Liver (tissue), 7 donors: ENCODE measurements at regions not wholly inside any gene's neighbourhood (a gene's known extent, or its start where the extent isn't known, plus 50 kb on each side); places are given as distances from the start of the nearest gene placed in this dataset.

Experiments
- DNase-seq: peaks from one replicate; pipeline ENCODE4 v3.0.0-alpha.2; 2017; ENCODE audit warnings: low spot score
- H3K27ac ChIP-seq, 2 donors: one replicate each; pipeline ENCODE4 v1.7.0; 2013; ENCODE audit warnings: inconsistent platforms in 2 of 2, low read length in 2 of 2, control low read depth in 1 of 2, low read depth in 1 of 2, mild to moderate bottlenecking in 1 of 2
- H3K27me3 ChIP-seq, 4 donors: one replicate each; pipeline versions ENCODE4 v1.6.1 to v1.7.0; 2013; ENCODE audit warnings: low read length in 3 of 4, inconsistent platforms in 1 of 4, mild to moderate bottlenecking in 1 of 4, moderate library complexity in 1 of 4; ENCODE audit not compliant: control insufficient read depth in 4 of 4, insufficient read depth in 4 of 4
- H3K36me3 ChIP-seq, 4 donors: one replicate each; pipeline versions ENCODE4 v1.6.1 to v1.7.0; 2013; ENCODE audit warnings: low read length in 3 of 4, mild to moderate bottlenecking in 3 of 4, low read depth in 1 of 4, moderate library complexity in 1 of 4; ENCODE audit not compliant: control insufficient read depth in 4 of 4, insufficient read depth in 3 of 4
- H3K4me1 ChIP-seq, 4 donors: one replicate each; pipeline versions ENCODE4 v1.6.1 to v1.7.0; 2013; ENCODE audit warnings: low read length in 3 of 4, mild to moderate bottlenecking in 3 of 4, moderate library complexity in 1 of 4; ENCODE audit not compliant: control insufficient read depth in 4 of 4, insufficient read depth in 4 of 4
- H3K4me3 ChIP-seq, 3 donors: one replicate each; pipeline versions ENCODE4 v1.6.1 to v1.7.0; 2013; ENCODE audit warnings: low read length in 3 of 3, control low read depth in 1 of 3, low read depth in 1 of 3, mild to moderate bottlenecking in 1 of 3
- H3K9ac ChIP-seq, 2 donors: one replicate each; pipeline ENCODE4 v1.7.0; 2013; ENCODE audit warnings: low read length in 2 of 2, mild to moderate bottlenecking in 2 of 2, moderate library complexity in 2 of 2, control low read depth in 1 of 2, low read depth in 1 of 2
- H3K9me3 ChIP-seq, 4 donors: one replicate each; pipeline versions ENCODE4 v1.6.1 to v1.7.0; 2013; ENCODE audit warnings: low read length in 3 of 4; ENCODE audit not compliant: control insufficient read depth in 4 of 4
- EGR1 ChIP-seq, 2 donors: IDR thresholded peaks; 2 replicates each; pipeline ENCODE4 v1.6.1; 2016 to 2018; ENCODE audit warnings: antibody characterized with exemption in 2 of 2, low read depth in 2 of 2
- FOXA1 ChIP-seq: IDR thresholded peaks from 2 replicates; pipeline ENCODE4 v1.6.1; 2016; ENCODE audit warnings: antibody characterized with exemption
- FOXA2 ChIP-seq: IDR thresholded peaks from 2 replicates; pipeline ENCODE4 v1.6.1; 2016; ENCODE audit warnings: antibody characterized with exemption
- HNF4A ChIP-seq, 2 donors: conservative IDR thresholded peaks; 2 replicates each; pipeline ENCODE4 v1.6.1; 2016; ENCODE audit warnings: antibody characterized with exemption in 2 of 2, mild to moderate bottlenecking in 2 of 2
- HNF4G ChIP-seq: IDR thresholded peaks from 2 replicates; pipeline ENCODE4 v1.6.1; 2016; ENCODE audit warnings: antibody characterized with exemption
- JUND ChIP-seq, 2 donors: IDR thresholded peaks; 2 replicates each; pipeline ENCODE4 v1.6.1; 2016; ENCODE audit warnings: antibody characterized with exemption in 2 of 2
- NR2F2 ChIP-seq: IDR thresholded peaks from 2 replicates; pipeline ENCODE4 v1.6.1; 2016; ENCODE audit warnings: antibody characterized with exemption
- RAD21 ChIP-seq, 2 donors: IDR thresholded peaks; 2 replicates each; pipeline ENCODE4 v1.6.1; 2016; ENCODE audit warnings: antibody characterized with exemption in 2 of 2, mild to moderate bottlenecking in 2 of 2
- RXRA ChIP-seq, 2 donors: IDR thresholded peaks; 2 replicates each; pipeline ENCODE4 v1.6.1; 2017 to 2018; ENCODE audit warnings: antibody characterized with exemption in 2 of 2, mild to moderate bottlenecking in 1 of 2
- SP1 ChIP-seq: IDR thresholded peaks from 2 replicates; pipeline ENCODE4 v1.6.1; 2018; ENCODE audit warnings: antibody characterized with exemption, mild to moderate bottlenecking
- TAF1 ChIP-seq: conservative IDR thresholded peaks from 2 replicates; pipeline ENCODE4 v1.6.1; 2016; ENCODE audit warnings: antibody characterized with exemption, mild to moderate bottlenecking
- YY1 ChIP-seq: IDR thresholded peaks from 2 replicates; pipeline ENCODE4 v1.6.1; 2016; ENCODE audit warnings: antibody characterized with exemption, mild to moderate bottlenecking
- WGBS: extraction: QIAGEN DNeasy Blood & Tissue Kit; methylation state at CpG from one replicate; pipeline ENCODE4 v1.1.7; 2013; 5-methylcytosine and 5-hydroxymethylcytosine counted together
- TF ChIP-seq, protein P1 (sequence below): IDR thresholded peaks from 2 replicates; pipeline ENCODE4 v1.6.1; 2016; ENCODE audit warnings: antibody characterized with exemption, mild to moderate bottlenecking
- TF ChIP-seq, protein P2 (sequence below): IDR thresholded peaks from 2 replicates; pipeline ENCODE4 v1.6.1; 2016; ENCODE audit warnings: antibody characterized with exemption
- TF ChIP-seq, protein P3 (sequence below): IDR thresholded peaks from 2 replicates; pipeline ENCODE4 v1.6.1; 2016; ENCODE audit warnings: antibody characterized with exemption
- TF ChIP-seq, protein P4 (sequence below): IDR thresholded peaks from 2 replicates; pipeline ENCODE4 v1.6.1; 2016; ENCODE audit warnings: antibody characterized with exemption
- donor health status: healthy.
- donor health status: healthy.
- donor health status: healthy.
- donor health status: healthy.

DNA sequence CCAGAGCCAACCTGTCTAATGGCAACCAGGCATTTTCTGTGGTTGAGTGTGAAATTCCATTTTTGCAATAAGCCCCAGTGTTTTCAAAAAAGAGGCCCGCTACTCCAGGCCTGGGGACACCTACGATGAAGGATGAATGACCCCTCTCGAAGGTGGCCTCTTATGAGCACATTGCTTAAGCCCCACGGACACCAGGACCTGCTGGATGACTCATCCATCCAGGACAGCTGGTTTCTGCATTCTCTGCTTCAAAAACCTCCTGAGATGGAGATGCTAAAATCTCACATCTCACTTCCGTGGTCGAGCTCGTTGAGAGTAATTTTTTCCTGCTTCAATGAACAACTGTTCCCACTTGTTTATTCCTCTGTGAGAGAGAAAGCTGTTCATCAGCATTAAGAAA lies 150.2 kb upstream of the FZD8 start (continued):
- TF ChIP-seq, protein P1, sequence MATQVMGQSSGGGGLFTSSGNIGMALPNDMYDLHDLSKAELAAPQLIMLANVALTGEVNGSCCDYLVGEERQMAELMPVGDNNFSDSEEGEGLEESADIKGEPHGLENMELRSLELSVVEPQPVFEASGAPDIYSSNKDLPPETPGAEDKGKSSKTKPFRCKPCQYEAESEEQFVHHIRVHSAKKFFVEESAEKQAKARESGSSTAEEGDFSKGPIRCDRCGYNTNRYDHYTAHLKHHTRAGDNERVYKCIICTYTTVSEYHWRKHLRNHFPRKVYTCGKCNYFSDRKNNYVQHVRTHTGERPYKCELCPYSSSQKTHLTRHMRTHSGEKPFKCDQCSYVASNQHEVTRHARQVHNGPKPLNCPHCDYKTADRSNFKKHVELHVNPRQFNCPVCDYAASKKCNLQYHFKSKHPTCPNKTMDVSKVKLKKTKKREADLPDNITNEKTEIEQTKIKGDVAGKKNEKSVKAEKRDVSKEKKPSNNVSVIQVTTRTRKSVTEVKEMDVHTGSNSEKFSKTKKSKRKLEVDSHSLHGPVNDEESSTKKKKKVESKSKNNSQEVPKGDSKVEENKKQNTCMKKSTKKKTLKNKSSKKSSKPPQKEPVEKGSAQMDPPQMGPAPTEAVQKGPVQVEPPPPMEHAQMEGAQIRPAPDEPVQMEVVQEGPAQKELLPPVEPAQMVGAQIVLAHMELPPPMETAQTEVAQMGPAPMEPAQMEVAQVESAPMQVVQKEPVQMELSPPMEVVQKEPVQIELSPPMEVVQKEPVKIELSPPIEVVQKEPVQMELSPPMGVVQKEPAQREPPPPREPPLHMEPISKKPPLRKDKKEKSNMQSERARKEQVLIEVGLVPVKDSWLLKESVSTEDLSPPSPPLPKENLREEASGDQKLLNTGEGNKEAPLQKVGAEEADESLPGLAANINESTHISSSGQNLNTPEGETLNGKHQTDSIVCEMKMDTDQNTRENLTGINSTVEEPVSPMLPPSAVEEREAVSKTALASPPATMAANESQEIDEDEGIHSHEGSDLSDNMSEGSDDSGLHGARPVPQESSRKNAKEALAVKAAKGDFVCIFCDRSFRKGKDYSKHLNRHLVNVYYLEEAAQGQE = no peak
- no peak for TF ChIP-seq HNF4A (conservative IDR thresholded peaks at IDR 0.05)

- no peaks in the 10 kb centered on the region for H3K9me3 ChIP-seq
- H3K9ac ChIP-seq = no peak overlapping the region
- DNase-seq = no peak
- H3K4me3 ChIP-seq = no peak overlapping the region
- WGBS = 88% methylated on average over 7 of the region's 7 CpGs
- peaks cover 0 to 3% (median 0%) of the 10 kb centered on the region in 4 donors for H3K27me3 ChIP-seq
- no peaks in the 10 kb centered on the region for H3K36me3 ChIP-seq
- no peak overlapping the region for H3K27ac ChIP-seq
- no peak for TF ChIP-seq SP1
- TF ChIP-seq, protein P2, sequence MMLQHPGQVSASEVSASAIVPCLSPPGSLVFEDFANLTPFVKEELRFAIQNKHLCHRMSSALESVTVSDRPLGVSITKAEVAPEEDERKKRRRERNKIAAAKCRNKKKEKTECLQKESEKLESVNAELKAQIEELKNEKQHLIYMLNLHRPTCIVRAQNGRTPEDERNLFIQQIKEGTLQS = no peak
- TF ChIP-seq YY1 = no peak
- TF ChIP-seq, protein P3, sequence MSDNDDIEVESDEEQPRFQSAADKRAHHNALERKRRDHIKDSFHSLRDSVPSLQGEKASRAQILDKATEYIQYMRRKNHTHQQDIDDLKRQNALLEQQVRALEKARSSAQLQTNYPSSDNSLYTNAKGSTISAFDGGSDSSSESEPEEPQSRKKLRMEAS = no peak
- no peak for TF ChIP-seq FOXA1
- no peak for TF ChIP-seq NR2F2
- H3K4me1 ChIP-seq = no peaks in the 10 kb centered on the region
Observed at GRCh38 chr10:35789996-35790395, 147.9 kb upstream of the FZD8 start.

DNA sequence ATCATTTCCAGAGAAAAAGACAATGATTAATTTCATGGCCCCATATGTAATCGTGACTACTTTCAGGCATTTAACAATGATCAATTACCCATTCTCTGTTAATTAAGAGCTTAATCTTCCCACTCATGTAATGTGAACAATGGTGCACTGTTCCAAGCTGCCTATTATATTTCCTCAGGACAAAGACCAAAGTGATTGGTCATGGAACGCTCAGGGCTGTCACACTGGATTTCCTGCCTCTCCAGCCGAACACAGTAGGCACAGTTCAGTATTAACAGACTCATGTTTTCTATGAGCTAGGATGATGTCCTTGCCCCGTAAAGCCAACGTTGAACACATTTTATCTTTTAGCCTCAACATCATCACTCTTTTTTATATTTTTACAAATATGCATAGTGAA lies 142.7 kb upstream of the FZD8 start:
- Histone ChIP-seq H3K9ac (no peak overlapping the region), H3K36me3 (no peaks in the 10 kb centered on the region), H3K27ac (no peak overlapping the region), H3K4me1 (no peaks in the 10 kb centered on the region), H3K27me3 (peaks cover 0 to 3% (median 0%) of the 10 kb centered on the region in 4 donors), H3K9me3 (no peaks in the 10 kb centered on the region), H3K4me3 (no peak overlapping the region)
- 80% methylated on average over 5 of the region's 5 CpGs for WGBS
- TF ChIP-seq HNF4G (no peak), RXRA (IDR thresholded peaks at IDR 0.05) (no peak)
- TF ChIP-seq, protein P2 = no peak
- no peak for DNase-seq

- 43% methylated on average over 7 of the region's 7 CpGs for WGBS
- no peak overlapping the region for H3K9ac ChIP-seq
- no peak for DNase-seq
- H3K4me1 ChIP-seq = no peaks in the 10 kb centered on the region
- no peak overlapping the region for H3K27ac ChIP-seq
- H3K36me3 ChIP-seq = no peaks in the 10 kb centered on the region
- no peak overlapping the region for H3K4me3 ChIP-seq
- H3K9me3 ChIP-seq = no peaks in the 10 kb centered on the region
- peaks cover 0 to 3% (median 0%) of the 10 kb centered on the region in 4 donors for H3K27me3 ChIP-seq
- TF ChIP-seq EGR1 (IDR thresholded peaks at IDR 0.05; ENCODE audit: low read depth in 2 of 2) (no peak), RXRA (IDR thresholded peaks at IDR 0.05) (no peak), JUND (IDR thresholded peaks at IDR 0.05) (no peak), TAF1 (no peak), HNF4A (conservative IDR thresholded peaks at IDR 0.05) (no peak), SP1 (no peak), NR2F2 (no peak), YY1 (no peak), FOXA2 (no peak), HNF4G (no peak), RAD21 (IDR thresholded peaks at IDR 0.05) (no peak)
- TF ChIP-seq, protein P1 = no peak
- TF ChIP-seq, protein P3 = no peak
- TF ChIP-seq, protein P4, sequence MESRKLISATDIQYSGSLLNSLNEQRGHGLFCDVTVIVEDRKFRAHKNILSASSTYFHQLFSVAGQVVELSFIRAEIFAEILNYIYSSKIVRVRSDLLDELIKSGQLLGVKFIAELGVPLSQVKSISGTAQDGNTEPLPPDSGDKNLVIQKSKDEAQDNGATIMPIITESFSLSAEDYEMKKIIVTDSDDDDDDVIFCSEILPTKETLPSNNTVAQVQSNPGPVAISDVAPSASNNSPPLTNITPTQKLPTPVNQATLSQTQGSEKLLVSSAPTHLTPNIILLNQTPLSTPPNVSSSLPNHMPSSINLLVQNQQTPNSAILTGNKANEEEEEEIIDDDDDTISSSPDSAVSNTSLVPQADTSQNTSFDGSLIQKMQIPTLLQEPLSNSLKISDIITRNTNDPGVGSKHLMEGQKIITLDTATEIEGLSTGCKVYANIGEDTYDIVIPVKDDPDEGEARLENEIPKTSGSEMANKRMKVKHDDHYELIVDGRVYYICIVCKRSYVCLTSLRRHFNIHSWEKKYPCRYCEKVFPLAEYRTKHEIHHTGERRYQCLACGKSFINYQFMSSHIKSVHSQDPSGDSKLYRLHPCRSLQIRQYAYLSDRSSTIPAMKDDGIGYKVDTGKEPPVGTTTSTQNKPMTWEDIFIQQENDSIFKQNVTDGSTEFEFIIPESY = no peak
Observed at GRCh38 chr10:35783305-35783838, 141.3 kb upstream of the FZD8 start.
